Glutamatergic neuron (in vitro differentiated cells): ENCODE measurements at regions not wholly inside any gene's neighbourhood (a gene's known extent, or its start where the extent isn't known, plus 50 kb on each side); places are given as distances from the start of the nearest gene placed in this dataset.

Source experiments
- DNase-seq: peaks from one replicate; pipeline ENCODE4 v3.0.0; 2022
- H3K27ac Mint-ChIP-seq: one replicate; pipeline ENCODE4 v1.8.0; 2020; ENCODE audit warnings: mild to moderate bottlenecking, mixed read lengths, inconsistent platforms; ENCODE audit not compliant: unreplicated experiment
- H3K27me3 Mint-ChIP-seq: one replicate; pipeline ENCODE4 v1.8.0; 2020; ENCODE audit warnings: mild to moderate bottlenecking, moderate library complexity, mixed read lengths, inconsistent platforms; ENCODE audit not compliant: unreplicated experiment
- H3K36me3 Mint-ChIP-seq: one replicate; pipeline ENCODE4 v1.8.0; 2020; ENCODE audit warnings: mild to moderate bottlenecking, mixed read lengths, inconsistent platforms; ENCODE audit not compliant: unreplicated experiment
- H3K4me1 Mint-ChIP-seq: one replicate; pipeline ENCODE4 v1.8.0; 2020; ENCODE audit warnings: mild to moderate bottlenecking, low read depth, mixed read lengths, inconsistent platforms; ENCODE audit not compliant: unreplicated experiment
- H3K4me3 Mint-ChIP-seq: one replicate; pipeline ENCODE4 v1.8.0; 2020; ENCODE audit warnings: mild to moderate bottlenecking, mixed read lengths, inconsistent platforms; ENCODE audit not compliant: unreplicated experiment
- H3K9me3 Mint-ChIP-seq: one replicate; pipeline ENCODE4 v1.8.0; 2020; ENCODE audit warnings: mild to moderate bottlenecking, moderate library complexity, mixed read lengths, inconsistent platforms; ENCODE audit not compliant: unreplicated experiment
- TF ChIP-seq, protein P1 (sequence below): fragments of 200-600 bp; sonication (generic); IDR thresholded peaks from one replicate; pipeline ENCODE4 v1.5.0; 2021; ENCODE audit not compliant: partially characterized antibody, unreplicated experiment

- H3K27me3 Mint-ChIP-seq = no peaks in the 10 kb centered on the region
- peaks cover 20% of the 10 kb centered on the region for H3K4me1 Mint-ChIP-seq
- TF ChIP-seq, protein P1, sequence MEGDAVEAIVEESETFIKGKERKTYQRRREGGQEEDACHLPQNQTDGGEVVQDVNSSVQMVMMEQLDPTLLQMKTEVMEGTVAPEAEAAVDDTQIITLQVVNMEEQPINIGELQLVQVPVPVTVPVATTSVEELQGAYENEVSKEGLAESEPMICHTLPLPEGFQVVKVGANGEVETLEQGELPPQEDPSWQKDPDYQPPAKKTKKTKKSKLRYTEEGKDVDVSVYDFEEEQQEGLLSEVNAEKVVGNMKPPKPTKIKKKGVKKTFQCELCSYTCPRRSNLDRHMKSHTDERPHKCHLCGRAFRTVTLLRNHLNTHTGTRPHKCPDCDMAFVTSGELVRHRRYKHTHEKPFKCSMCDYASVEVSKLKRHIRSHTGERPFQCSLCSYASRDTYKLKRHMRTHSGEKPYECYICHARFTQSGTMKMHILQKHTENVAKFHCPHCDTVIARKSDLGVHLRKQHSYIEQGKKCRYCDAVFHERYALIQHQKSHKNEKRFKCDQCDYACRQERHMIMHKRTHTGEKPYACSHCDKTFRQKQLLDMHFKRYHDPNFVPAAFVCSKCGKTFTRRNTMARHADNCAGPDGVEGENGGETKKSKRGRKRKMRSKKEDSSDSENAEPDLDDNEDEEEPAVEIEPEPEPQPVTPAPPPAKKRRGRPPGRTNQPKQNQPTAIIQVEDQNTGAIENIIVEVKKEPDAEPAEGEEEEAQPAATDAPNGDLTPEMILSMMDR = no peak
- H3K27ac Mint-ChIP-seq = no peak overlapping the region
- H3K9me3 Mint-ChIP-seq = no peaks in the 10 kb centered on the region
- H3K36me3 Mint-ChIP-seq = no peaks in the 10 kb centered on the region
- DNase-seq = no peak
- no peak overlapping the region for H3K4me3 Mint-ChIP-seq
Observed at GRCh38 chr5:168007286-168007685, 284.2 kb upstream of the WWC1 start.

- TF ChIP-seq, protein P1 = no peak
- H3K9me3 Mint-ChIP-seq = no peaks in the 10 kb centered on the region
- H3K36me3 Mint-ChIP-seq = no peaks in the 10 kb centered on the region
- DNase-seq = no peak
- peaks cover 14% of the 10 kb centered on the region for H3K4me1 Mint-ChIP-seq
- H3K27me3 Mint-ChIP-seq = no peaks in the 10 kb centered on the region
- H3K27ac Mint-ChIP-seq = no peak overlapping the region
- H3K4me3 Mint-ChIP-seq = no peak overlapping the region
Observed at GRCh38 chr5:168008555-168008954, 282.9 kb upstream of the WWC1 start.

- Mint-ChIP-seq H3K9me3 (no peaks in the 10 kb centered on the region), H3K36me3 (no peaks in the 10 kb centered on the region), H3K27ac (no peak overlapping the region), H3K4me3 (no peak overlapping the region), H3K27me3 (no peaks in the 10 kb centered on the region), H3K4me1 (peaks cover 4% of the 10 kb centered on the region)
- no peak for DNase-seq
- TF ChIP-seq, protein P1 = no peak
Observed at GRCh38 chr5:168011096-168011495, 280.3 kb upstream of the WWC1 start.

- no peak overlapping the region for H3K4me3 Mint-ChIP-seq
- no peak overlapping the region for H3K27ac Mint-ChIP-seq
- no peak for DNase-seq
- TF ChIP-seq, protein P1 = no peak
- H3K36me3 Mint-ChIP-seq = no peaks in the 10 kb centered on the region
- no peaks in the 10 kb centered on the region for H3K4me1 Mint-ChIP-seq
- no peaks in the 10 kb centered on the region for H3K9me3 Mint-ChIP-seq
- H3K27me3 Mint-ChIP-seq = no peaks in the 10 kb centered on the region
Observed at GRCh38 chr5:168012006-168012405, 279.4 kb upstream of the WWC1 start.

DNA sequence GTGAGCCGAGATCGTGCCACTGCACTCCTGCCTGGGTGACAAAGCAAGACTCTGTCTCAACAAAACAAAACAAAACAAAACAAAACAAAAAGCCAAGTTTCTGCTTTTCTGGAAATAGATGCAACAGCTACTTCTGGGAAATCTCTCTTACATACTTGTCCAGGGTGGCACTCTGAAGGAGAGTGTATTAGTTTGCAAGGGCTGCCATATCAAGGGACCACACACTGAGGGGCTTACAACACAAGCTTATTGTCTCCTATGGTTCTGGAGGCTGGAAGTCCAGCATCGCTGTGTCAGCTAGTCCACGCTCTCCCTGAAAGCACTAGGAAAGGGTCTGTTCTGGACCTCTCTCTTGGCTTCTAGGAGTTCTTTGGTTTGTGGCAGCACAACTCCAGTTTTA is 277.9 kb upstream of the WWC1 start:
- Mint-ChIP-seq H3K27ac (no peak overlapping the region), H3K4me1 (peaks cover 5% of the 10 kb centered on the region), H3K4me3 (no peak overlapping the region), H3K9me3 (no peaks in the 10 kb centered on the region), H3K27me3 (no peaks in the 10 kb centered on the region), H3K36me3 (no peaks in the 10 kb centered on the region)
- DNase-seq = no peak
- TF ChIP-seq, protein P1 = no peak
